CD4-positive, alpha-beta T cell treated with Interleukin-10 for 1 hour (primary cell): ENCODE measurements at regions not wholly inside any gene's neighbourhood (a gene's known extent, or its start where the extent isn't known, plus 50 kb on each side); places are given as distances from the start of the nearest gene placed in this dataset.

ENCODE experiments used
- DNase-seq: peaks from one replicate; pipeline ENCODE4 v3.0.0-alpha.2; 2020

DNA sequence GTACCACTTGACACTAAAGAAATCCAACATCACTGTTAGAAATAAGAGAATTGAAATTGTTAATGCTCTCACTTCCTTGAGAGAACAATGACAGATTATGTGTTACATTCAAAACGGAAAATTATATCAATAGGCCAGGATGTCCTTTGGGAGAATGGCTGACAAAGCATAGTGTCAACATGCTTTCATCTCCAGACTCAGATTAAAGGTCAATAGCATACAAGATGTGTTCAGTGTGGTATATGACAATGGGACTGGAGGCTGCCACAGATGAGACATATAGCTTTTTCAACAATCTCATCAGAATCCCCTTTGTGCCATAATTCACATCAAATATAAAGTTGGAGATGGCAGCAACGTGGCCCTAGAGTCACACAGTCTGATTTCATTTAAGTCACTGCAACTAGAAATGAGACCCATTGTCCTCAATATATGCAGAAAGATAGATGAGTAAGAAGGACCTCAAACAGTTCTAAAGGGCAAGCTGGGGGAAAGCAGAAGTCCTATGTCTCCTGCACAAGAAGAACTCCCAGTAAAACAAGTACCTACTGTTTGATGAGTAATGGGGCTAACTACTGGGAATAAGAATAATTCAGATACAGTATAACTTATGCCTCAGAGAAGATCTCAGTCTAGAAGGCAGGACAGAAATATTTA, 327.9 kb downstream of the TTLL7 start:
- DNase-seq: no peak

DNA sequence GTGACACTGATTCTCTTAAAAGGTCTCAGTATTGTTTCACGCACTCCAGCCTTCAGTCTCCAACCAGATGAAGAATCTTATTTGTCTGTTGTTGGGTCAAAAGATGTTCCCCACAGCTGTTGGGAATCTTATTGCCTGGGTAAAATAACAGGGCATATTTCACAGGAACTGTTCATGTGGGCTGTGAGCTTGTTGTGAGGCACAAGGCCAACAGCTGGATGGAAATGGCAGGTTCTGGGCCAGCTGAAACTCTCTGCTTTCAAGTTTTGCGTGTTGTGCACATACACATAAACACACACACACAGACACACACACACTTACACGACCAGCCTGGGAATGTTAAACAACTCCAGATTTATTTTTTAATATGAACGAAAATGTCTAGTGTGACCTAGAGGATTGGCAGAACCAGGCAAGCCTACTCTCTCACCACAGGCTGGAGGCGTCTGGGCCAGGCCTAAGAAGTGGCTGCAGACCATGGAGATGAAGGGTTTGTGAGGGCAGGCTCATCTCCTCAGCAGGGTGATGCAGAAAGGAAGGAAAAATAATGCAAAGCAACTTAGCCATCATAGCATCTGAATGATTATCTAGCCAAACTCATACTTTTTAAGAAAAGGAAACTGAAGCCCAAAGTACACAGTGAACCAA, 357.0 kb downstream of the TTLL7 start:
- DNase-seq: no peak

DNA sequence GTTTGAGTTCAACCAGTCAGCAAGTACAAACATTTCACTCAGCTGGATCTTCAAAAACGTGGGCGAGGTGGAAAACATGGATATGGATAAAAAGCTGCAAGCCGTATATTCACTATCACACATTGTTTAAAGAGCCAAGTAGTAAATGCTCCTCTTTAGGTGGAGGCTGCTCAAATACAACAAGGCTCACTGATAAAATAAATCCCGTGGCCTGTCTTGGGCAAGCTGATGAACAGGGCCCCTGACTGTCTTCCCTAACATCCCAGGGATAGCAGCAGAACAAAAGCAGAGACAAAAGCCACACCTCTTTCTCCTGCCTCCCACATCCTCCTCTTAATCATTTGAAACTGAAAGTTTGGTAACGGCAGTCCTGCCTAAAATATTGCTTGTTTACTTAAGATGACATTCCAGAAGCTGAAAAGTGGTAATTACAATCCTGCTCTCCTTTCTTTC, 357.7 kb downstream of the TTLL7 start:
- no peak for DNase-seq

DNA sequence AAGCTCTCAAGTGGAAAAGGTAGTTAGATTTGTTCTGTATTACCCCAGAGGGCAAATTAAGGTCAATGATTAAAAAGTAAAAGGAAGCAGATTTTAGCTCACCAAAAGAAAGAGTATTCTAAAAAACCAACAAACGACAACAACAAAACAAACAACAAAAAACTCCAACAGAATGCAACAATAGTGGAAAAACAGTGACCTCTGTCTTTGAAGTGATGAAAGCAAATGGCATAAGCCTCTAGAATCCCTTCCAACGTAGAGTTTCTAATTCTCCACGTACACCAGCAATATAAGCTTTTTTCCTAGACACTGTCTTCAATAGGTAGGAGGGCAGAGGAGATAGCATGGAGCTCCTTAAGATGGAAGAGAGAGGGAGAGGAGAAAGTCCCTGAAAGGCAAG, 359.1 kb downstream of the TTLL7 start:
- DNase-seq: no peak

DNA sequence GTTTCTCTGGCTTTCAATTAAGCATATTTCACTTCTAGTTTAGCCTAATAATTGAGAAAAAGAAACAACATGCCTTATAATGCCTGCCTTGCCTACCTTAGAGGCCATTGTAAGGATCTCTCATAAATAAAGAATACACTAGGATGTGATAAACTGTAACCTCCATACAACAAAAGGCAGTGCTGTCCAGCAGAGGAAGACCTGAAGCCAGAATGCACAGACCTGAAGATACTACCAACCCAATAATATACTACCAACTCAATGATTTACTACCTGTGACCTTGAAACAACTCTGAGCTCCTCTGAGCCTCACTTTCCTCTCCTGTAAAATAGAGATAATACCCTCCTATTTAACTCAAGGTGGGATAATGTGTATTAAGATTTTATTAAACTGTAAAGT, 361.3 kb downstream of the TTLL7 start:
- no peak for DNase-seq

DNA sequence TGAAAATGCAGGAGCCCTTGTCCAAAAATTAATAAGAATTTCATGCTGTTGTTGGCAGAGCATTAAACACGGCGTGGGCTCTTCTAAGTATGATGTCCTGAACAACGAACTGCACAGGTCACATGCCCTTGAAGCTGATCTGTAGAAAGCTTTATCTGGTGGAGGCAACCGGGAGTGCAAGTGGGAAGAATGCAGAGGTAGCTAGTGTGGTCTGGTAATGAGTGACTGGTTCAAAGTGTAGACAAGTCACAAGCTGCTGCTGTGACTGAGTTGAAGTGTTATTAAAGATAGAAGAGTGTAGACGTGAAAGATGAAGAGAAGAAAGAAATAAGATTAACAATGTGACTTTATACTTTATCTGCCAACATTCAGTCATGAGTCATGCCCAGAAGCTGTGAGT, 361.9 kb downstream of the TTLL7 start:
- no peak for DNase-seq

DNA sequence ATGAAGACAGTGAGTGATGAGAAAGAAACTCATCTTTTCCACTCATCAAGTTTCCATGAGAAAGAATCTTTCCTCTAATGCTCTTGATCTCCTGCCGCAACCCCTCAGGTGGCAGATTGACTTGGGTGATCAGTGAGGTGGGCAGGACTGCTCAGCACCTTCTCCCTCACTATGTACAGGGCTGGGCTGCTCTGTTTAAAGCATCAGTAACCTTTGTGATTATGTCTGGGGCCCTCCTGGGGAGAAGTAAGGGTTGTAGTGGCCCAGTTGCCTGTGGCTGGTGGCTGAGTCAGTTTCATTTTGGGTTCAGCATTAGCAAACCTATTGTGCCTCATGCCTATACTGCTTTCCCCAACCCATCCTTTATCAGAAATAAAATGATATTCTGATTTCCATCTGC, 366.0 kb downstream of the TTLL7 start:
- no peak for DNase-seq

DNA sequence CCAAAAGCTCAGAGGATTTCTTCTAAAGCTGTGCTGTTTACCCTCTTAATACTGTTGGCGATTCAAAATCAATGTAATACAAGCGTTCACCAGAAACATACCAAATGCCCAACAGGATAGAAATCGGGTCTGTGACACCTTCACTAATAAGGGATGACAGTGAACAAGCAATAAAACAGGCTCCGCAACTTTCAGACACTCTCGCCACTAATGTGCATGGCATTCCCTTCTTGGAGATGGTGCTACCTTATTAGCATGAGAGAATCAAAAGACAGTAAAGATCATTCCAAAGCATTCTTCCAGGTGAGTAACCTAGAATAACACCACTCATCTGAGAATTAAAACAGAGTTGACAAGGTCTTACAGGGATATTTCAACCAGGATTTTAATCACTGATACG, 367.1 kb downstream of the TTLL7 start:
- no peak for DNase-seq

DNA sequence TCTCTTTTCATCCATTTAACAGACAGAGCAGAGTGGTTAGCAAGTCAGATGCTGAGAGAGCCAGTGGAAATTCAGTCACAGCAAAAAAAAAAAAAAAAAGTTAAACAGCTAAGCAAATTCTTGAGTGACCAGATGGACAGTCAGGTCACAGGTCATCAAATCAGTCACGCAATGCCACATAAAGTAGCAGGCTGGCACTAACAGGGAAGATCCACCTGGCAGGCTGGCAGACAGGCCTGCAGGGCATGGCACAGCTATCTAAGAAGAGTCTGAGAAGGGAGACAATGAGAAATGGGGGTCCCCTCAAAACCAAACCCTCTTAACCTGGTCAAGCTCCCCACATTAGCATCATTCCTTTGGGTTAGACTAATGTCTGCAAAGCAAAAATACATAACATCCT, 371.9 kb downstream of the TTLL7 start:
- DNase-seq: no peak

DNA sequence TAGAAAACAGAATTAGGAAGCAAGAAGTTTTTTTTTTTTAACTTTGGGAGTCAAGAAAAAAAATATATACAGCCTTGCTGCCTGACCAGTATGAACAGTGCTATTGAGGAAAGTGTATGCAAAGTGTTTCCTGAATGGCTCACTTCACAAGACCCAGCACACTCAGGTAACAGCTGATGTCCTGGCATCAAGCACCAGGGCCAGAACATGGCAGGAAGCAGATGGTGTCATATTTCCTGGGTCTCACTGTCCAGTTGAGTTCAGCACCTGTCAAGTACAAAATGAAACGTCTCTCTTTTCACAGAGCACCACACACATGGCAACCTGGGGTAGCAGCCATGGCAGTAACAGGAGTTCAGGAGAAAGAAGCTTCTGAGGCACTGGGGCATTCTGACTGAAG, 372.3 kb downstream of the TTLL7 start:
- no peak for DNase-seq

DNA sequence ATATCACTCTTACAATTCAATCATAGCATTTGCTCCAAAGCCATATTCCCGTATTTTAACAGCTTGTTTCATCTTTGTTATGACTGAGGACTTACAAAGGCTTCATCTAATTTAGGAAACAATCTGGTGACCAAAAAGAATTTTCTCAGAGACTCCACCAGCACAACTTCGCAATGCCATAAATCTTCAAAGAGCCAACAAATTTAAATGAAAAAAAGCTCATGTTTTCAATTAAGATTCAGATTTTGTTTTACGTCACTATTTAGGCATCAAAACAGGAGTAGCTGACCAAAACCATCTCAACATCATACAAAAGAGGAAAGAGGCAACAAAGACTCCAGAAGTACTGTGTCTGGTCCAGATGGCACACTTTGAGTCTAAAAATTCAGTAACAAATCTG, 373.3 kb downstream of the TTLL7 start:
- no peak for DNase-seq

DNA sequence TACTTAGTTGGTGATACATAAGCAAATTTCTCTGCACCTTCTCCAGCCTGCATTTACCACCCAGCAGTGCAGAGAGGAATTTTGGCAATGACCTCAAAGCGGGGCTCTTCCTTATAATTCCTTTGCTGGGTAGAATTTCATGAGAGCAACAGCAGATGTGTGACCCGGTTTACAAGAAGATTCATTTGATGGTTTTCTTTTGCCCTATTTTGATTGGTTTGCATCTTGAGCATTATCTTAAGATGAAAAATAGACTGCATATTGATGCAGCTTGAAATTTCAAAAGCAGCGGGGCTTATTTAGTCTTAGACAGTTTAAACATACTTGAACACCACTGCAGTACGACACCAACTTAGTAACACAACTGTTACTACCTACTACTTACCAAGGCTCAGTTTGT, 378.9 kb downstream of the TTLL7 start:
- DNase-seq: no peak

DNA sequence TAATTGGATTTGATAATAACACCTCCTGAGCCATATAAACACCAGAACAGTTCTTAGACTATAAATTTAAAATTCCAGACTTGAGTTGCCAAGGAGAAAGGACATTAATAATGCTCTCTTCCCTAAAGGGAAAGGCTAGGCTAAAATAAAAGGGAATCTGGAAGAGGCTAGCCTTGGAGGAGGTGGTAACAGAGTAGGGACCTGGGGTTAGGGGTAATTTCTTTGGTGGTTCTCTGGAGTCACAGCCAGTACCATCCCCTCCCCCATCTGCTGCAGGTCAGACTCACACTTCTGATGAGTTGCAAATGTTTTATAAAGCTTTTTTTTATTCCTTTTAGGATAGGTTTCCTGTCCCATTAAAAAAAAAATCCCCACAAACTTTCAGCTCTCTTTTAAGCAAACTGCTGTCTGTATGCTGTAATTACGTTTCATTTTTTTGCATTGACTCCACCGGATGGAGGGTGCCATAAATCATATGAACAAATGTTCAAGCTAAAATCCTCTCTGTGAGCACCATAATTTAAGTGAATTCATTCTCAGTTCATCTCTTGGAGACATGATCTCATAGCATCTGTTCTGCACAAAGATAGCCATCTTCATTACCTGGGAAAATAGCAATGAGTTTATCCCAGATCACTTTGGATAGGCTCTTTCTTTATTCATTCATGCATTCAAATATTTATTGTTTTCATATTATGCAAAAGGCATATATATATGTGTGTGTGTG, 379.6 kb downstream of the TTLL7 start:
- DNase-seq: no peak

DNA sequence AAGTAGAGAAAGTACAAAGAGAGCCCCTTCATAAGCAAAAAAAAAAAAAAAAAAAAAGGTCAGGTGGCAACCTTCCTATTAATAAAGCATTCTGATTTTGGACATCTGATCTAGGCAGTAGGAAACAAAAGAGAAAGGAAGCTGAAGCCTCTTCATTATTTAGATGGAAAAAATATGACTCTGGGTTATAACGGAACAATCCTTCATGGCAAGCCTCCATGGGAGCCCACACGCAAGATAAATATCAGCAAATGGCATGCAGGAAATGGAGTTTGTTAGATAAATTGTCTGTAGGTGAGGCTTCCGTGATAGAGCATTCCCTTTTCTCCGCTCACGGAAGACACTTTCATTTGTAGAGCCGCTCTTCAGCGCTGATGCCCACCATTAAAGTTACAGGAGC, 381.0 kb downstream of the TTLL7 start:
- DNase-seq: no peak

DNA sequence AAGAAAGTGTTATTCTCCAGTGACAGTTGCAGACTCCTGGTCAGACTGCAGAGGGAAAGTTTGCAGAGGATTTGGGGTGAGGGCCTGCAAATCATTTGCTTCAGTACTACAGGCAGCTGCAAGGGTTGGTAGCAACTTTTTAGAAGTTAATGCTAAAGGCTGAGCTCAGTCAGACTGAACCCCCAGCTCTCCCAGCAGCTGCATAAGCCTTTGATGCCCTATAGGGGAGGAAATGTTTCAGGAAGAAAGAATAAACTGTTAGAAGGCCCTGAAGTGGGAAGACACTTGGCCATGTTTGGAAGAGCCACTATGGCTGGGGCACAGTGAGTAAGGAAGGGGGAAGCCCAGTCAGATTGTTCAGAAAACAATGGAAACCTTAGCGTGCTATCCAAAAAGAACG, 383.6 kb downstream of the TTLL7 start:
- no peak for DNase-seq

DNA sequence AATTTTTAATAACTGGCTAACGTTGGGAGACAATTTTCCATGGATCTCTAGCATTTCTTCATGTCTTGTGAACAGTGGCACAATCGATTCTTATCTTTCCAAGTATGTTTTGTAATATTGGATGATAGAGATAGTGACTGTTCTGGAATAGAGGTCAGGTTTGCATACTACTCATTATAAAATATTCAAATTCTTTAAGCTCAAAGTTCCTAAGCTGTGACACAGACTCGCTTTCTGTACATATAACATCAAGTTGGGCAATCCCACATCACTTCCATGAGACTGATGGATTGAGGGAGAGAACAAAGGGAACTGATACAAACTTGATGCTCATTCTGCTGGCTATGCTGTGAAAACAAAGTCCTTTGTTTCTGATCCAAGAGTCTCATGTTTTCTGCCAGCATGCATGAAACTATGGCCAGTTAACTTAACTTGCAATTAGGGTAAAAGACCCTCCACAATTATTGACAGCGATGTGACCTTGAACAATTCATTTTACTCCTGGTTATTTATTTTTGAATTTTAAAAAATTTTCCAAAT, 392.4 kb downstream of the TTLL7 start:
- DNase-seq: no peak

DNA sequence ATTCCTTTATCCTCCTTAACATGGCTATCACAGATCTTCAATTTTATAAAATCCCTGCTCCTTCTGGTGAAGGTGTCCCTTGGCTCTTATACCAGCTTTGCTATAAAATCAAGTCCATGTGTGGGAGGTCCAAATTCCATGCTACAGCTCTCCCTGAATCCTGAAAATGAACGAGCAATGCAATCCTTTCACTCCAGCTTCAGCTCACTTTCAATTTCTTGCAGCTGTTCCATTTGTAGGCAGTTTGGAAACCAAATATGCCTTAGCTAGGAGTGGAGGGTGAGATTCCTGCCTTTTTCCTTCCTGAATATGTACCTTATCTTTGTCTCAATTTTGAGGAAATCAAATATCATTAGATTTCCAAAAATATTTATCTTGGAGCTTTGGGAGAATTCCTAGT, 402.6 kb downstream of the TTLL7 start:
- no peak for DNase-seq

DNA sequence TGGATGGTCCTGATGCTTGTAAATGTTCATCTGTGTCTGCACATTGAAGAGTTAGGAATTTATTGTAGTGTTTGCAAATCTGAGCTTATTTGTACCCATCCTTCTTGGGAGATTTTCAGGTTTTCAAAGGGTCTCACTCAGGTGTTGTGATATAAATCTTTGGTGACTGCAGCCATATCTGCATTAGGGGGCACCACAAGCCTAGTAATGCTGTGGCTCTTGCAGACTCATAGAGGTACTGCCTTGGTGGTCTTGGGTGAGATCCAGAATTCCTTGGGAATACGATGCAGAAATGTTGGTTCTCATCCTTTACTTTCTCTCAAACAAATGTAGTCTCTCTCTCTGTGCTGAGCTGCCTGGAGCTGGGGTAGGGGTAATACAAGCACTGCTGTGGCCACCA, 405.9 kb downstream of the TTLL7 start:
- no peak for DNase-seq

DNA sequence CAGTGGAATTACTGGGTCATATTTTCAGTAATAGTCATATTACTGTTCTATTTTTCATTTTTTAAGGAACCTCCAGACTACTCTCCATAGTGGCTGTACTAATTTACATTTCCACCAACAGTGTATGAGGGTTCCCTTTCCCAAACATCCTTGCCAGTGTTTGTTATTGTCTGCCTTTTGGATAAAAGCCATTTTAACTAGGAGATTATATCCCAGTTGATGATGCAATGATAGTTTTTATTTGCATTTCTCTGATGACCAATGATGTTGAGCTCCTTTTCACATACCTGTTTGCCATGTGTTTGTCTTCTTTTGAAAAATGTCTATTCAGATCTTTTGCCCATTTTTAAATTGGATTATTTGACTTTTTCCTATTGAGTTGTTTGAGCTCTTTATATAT, 410.8 kb downstream of the TTLL7 start:
- DNase-seq: no peak

DNA sequence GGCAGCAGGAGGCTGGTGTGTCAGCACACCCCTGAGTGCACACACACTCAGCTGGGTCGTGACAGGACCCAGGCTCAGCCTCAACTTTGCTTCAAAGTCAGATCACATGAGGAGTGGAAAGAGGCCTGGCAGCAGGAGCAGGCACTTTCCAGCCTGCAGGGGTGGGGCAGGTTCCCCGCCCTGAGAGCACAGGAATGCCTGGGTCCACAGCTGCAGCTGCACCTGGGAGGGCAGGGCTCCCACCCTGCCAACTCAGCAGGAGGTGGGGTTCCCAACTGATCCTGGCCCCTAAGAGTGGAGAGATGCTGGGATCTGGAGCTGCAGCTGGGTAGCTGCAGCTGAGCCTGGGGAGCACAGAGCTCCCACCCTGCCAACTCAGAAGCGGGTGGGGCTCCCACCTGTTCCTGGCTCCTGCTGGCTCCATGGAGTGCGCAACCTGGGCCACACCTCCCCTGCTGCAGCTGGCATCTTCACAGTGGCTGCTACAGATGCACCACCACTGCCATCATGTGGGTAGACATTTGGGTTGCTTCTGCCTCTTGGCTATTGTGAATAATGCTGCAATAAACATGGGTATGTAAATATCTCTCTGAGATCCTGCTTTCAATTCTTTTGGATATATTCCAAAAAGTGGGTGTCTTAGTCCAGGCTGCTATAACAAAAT, 415.4 kb downstream of the TTLL7 start:
- peak; percentile 19 for DNase-seq

DNA sequence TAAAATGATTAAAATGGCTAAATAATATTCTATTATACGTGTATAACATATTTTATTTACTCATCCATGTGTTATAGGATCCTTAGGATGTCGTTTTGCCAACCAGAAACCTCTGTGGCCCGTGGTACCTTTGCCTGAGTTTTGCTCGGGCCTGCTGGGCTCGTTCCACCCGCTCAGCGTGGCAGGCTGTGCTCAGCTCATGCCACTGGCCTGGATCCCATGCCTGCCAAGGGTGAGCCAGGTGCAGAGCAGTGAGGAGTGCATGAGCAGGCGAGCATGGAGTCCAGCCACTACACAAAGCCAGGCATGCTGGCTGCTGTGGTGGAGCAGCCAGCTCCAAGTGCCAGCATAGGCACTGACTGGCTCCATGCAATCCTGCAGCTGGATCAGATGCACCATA, 417.2 kb downstream of the TTLL7 start:
- DNase-seq: no peak

DNA sequence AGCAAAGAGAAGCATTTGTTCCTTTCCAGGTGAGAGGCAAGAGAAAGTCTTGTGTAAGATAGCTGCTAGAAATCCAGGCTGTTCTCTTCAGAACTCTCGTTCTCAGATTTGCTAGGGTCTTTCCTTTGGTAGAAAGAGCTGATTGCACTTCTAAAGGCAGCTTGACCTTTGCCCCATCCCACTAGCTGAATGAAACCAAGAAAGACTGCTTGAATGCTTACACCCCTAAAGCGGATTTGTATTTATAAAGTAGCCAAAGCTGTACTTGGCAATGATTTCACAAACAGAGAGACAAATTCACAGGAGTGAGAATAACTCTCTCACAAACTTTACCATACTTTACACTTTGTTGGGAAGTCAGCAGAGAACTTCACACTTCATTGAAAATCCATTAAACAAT, 424.1 kb downstream of the TTLL7 start:
- no peak for DNase-seq

DNA sequence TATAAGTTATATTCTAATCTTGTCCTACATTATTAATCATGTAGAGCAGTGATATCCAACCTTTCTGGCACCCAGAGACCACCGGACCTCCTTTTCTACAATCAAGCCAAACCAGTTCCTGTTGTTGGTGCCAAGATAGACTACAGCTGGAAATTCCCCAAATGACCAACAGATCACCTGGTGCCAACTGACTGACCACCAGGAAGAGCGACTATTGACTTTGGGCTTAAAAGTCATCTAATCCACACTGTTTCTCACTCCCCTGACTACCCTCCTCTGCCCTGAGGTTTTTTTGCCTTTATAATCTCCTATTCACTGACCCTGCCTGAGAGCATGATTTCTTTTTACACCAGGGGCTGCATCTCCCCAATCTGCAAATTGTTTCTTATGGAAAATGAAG, 425.2 kb downstream of the TTLL7 start:
- no peak for DNase-seq

DNA sequence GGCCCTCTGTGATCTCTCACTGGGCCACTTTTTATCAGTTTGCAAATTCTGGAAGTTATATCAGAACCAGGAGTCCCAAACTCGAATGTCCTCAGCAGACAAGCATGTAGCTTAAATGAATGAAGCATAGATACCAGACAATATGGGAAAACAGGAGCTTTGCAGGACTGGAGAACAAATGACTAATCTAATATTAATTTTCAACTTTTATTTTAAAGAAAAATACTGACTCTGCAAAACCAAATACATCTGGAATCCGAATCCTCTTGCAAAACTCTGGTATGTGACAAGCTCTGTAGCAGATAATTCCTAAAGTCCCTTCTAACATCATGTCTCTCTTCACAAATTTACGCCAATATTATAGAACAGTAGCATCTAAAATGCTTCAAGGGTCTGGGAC, 427.4 kb downstream of the TTLL7 start:
- no peak for DNase-seq
